Hematopoietic multipotent progenitor cell treated with erythropoietin and hydrocortisone succinate and interleukin-3 and kit ligand, for 6 days (in vitro differentiated cells): ENCODE measurements at regions not wholly inside any gene's neighbourhood (a gene's known extent, or its start where the extent isn't known, plus 50 kb on each side); places are given as distances from the start of the nearest gene placed in this dataset.
"Not testable (repeated sequence)": the region's sequence is repeated elsewhere in the genome, so short reads cannot be mapped to it uniquely, and the experiment has no call there.

Experiments used
- DNase-seq: peaks from one replicate; pipeline ENCODE4 v3.0.0-alpha.2; 2015

- DNase-seq = no peak
Measured at GRCh38 chr10:111267673-111268072, 190.8 kb downstream of the ADRA2A start.

- DNase-seq = no peak
Measured at GRCh38 chr10:111273235-111273634, 196.4 kb downstream of the ADRA2A start.

DNA sequence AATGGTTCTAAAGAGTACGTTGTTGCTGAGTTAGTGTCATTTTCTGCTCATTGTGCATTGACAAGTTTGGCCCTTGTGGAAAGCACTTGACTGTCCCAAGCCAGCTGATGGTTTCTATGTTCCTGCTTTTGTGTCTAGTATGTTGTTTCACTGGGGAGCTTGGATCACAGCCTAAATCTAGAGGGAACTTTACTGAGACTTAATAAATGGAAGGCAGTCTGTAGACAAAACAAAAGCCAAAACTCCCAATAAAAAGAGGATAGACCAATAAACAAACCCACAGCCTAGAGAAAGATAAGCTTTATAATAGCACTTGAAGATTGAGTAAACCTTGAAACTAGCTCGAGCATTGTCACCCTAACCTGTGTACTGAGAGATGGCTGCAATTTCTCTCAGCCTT is 196.8 kb downstream of the ADRA2A start:
- no peak for DNase-seq

- DNase-seq = no peak
Measured at GRCh38 chr10:111275091-111275490, 198.3 kb downstream of the ADRA2A start.

- no peak for DNase-seq
Measured at GRCh38 chr10:111277661-111278060, 200.8 kb downstream of the ADRA2A start.

DNA sequence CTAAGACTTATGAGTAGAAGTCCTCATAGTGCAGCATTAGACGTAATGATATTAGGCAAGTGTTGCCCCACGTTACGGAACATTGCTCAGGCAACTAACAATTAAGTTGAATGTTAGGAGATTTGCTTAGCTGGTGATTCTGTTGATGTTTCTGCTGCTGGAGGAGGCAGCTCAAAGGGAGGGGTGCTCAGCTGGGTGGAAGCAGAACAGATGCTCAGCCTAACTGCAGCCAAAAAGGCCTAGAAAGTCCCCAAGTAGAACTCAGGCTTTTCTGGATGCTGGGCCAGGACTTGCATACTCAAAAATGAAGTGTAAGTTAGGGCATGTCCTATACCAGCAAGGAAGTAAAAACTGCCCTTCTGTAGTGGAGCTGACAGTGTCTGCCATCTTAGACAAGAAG is 201.4 kb downstream of the ADRA2A start:
- DNase-seq = no peak

DNA sequence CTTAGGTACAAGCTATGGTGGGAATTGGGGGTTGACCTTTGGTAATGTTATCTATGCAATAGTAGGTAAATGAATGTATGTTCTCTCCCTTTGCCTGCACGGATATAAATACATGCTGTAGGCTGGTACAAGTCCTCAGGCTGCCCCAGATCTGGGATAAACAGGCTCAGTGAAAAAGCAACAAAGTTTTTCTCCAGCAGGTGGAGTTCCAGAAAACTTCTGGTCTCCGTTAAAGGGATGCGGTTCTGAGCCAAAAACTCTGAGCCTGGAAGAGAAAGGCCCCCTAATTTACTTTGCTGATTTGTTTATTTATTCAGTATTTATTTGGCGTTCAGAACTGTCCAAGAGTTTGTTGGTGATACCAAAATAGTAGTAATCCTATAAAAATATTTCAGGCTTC is 204.7 kb downstream of the ADRA2A start:
- peak; percentile 11 for DNase-seq

- DNase-seq = no peak
Measured at GRCh38 chr10:111289461-111289860, 212.6 kb downstream of the ADRA2A start.

DNA sequence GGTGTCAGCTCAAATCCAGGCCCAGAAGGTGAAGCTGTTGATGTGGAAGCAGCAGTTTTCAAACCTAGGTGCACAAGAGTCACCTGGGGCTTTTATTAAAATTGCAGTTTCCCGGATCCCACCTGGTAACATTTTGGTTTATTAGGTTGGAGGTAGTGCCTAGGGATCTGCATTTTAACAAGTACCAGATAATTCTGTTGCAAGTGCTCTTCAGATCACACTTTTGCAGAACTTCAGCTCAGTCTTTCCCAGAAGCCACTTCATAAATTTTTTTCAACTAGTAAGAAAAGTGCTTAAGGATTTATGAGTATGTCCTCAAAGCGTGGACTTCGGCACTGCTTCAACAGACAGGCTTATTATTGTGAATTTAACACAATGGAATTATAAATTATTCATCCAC is 213.8 kb downstream of the ADRA2A start:
- DNase-seq = no peak

DNA sequence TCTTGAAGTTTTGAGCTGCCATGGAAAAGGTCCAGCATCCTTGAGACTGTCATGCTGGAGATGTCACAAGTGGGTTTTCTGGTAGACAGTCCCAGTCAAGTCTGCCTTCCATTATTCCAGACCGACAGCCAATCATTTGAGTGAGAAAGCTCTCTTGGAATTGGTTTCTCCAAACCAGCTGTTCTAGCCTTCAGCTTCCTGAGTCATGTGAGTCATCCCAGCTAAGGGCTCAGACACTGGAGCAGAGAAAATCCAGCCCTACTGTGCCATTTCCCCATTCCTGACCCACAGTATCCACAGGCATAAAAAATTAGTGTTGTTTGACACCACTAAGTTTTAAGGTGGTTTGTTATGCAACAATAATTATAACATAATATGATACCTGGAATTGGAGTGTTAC is 219.0 kb downstream of the ADRA2A start:
- no peak for DNase-seq

DNA sequence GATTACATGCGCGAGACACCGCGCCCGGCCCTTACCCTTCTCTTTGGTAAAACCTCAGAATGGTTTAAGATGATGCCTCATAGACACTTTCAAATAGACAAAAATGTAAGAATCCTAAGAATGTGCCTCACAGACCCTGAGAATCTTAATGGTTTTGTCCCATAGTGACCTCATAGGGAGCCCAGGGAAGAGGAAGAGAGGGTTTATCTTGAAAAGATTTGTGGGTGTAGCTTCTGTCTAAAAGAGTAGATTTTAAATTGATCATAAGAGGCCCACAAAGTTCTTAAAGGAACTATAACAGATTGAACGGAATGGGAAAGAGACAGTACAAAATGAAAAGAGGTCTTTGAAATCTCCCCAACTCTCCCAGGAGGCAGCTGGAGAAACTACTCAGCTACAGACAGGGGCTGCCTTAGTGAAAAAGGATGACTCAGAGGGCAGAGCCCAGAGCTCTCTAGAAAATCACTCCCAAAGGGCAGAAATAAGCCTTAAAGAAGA is 220.6 kb downstream of the ADRA2A start:
- no peak for DNase-seq

DNA sequence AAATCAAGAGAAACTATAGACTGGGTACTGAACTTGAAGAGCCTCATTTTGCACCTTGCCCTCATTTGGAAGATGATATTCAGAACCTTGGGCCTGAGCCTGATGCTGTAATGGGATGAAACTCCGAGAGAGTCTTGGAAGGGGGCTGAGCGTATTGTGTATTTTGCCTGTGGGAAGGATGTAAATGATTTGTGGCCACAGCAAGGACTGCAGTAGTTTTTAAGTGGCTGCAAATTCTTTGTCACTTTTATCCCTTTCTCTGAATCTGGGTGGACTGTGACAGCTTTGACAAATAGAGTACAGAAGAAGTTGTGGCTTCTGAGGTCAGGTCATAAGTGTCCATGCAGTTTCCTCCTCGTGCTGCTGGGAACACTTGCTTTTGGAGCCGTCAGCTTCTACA is 221.2 kb downstream of the ADRA2A start:
- no peak for DNase-seq

GRCh38 chr10:111299037-111299436 is 222.2 kb downstream of the ADRA2A start:
- no peak for DNase-seq

DNA sequence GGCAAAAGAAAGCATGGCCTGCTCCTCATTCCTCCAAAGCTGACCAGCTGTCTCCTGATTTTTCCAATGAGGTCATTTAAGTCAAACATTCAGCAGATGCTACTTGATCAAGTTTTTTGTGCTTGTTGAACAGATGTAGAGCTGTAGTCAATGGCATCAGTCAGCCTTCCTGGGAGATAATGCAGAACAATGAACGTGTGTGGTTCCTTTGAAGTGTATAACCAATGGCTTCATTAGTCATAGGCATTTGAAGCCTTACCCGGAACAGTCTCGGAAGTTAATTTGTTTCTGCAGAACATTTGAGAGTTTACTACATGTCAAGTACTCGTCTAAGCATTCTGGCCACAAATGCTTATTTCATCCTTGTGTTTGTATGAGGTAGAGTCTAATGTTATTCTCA is 227.1 kb downstream of the ADRA2A start:
- DNase-seq = no peak

DNA sequence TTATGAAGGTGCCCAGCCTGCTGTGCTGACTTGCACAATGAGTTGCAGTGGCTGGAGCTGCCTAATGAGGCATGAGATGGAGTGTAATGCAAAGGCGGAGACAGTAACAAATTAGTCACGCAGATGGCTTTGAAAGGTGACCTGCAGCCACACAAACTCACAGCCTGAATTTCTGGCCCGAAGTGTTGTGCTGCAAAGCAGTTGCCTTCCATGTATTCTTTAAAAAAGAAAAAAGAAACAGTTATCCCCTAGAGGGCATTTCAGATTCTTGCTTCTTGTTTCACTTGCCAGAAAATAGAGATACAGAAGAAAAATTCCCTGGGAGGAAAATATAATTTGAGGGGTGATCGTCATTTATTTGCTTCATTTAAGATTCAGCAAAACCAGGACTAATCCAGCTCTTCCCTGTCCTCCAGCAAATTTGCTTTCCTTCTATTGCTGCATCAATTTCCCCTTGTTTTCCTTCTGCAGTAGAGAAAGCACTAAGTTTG is 239.9 kb downstream of the ADRA2A start:
- no peak for DNase-seq

- DNase-seq = no peak
Measured at GRCh38 chr10:111319866-111320265, 243.0 kb downstream of the ADRA2A start.

DNA sequence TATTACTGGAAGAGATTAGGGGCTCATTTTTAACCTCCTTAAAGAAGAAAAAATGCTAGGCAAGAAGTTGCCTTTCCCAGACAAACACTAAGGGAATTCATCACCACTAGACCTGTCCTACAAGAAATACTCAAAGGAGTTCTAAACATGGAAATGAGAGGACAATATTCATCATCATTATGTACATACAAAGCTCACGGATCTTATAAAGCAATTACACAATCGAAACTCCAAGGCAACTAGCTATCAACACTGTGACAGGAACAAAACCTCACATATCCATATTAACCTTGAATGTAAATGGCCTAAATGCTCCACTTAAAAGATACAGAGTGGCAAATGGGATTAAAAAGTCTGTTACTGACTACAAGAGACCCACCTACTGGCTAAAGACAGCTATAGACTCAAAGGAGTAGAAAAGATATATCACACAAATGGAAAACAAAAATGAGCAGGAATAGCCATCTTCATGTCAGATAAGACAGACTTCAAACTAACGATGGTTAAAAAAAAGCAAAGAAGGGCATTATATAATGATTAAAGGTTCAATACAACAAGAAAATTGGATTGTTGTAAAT is 246.6 kb downstream of the ADRA2A start:
- DNase-seq = peak; percentile 5

- not testable (repeated sequence) for DNase-seq
Measured at GRCh38 chr10:111332174-111332573, 255.3 kb downstream of the ADRA2A start.

DNA sequence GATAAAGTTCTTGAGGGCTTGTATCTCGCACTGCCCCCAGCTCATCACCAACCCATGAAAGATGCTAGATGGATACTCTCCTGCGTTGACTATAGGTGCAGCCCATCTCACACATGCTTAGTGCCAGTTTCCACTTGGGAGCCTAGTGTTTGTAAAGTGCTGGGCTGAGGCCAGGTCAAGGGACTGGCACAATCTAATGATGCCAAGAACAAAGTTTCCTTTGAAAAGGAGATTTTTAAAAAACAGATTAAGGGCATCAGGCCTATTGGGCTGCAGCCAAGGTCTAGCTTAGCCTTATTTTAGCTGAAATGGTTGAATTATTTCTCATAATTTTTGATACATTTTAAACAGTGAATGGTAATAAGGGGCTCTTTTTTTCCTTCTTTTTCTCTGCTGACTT is 259.0 kb downstream of the ADRA2A start:
- no peak for DNase-seq

DNA sequence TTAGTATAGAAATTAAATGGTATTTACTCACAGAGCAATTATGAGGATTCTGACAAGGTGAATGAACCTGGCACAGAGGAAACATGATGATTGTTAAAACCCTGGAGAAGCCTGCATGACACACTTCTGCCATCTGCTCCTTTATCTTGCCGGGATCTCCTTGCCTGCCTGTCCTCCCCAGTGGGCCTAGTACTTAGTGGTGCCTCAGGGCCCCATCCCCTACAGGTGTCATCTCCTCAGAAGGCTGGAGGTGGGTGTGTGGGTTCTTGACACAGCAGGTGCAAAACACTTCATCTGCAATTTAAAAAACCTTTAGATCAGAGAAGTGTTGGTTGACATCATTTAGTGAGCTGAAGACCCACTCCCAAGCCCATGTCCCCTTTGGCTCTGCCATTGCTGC is 261.2 kb downstream of the ADRA2A start:
- no peak for DNase-seq

DNA sequence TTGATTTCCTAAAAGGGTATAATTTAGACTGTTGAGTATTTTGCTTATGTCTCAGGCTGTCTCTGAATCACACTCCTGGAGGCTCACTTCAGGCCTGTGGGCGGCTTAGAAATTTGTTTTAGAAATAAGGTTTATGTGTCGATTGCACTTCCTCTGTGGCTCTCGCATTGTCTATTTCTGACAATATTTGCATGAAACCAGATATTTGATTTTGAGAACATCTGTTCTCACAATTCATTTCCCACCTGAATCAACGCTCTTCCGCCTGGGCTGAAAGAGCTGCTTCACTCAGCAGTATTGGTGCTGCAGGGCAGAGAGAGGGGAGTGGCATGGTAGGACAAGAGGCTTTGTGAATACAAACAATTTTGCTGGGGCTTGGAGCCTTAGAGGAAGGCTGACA is 262.0 kb downstream of the ADRA2A start:
- no peak for DNase-seq

GRCh38 chr10:111344804-111345203 is 268.0 kb downstream of the ADRA2A start:
- peak; percentile 13 for DNase-seq

DNA sequence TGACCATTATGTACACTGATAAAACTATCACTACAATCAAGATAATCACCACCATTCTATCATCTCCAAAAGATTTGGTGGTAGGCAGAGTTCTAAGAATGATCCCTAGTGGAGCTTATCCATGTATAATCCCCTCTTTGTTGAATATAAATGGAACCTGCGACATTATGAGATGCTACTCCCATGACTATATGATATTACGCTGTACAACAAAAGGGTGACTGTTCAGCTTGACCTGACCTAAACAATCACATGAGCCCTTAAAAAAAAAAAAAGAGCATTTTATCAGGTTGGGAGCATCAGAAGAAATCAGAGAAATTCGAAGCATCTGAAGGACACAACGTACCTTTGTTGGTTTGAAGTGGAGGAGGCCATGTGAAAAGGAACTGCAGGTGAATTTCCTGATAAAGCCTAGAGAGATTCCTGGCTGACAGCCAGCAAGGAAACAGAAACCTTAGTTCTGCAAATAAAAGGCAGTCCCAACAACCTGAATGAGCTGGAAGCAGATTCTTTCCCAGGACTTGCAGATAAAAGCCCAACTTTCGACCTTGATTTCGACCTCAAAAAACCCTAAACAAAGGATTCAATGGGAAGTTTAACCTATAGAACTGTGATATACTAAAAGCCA is 270.7 kb downstream of the ADRA2A start:
- DNase-seq = no peak

DNA sequence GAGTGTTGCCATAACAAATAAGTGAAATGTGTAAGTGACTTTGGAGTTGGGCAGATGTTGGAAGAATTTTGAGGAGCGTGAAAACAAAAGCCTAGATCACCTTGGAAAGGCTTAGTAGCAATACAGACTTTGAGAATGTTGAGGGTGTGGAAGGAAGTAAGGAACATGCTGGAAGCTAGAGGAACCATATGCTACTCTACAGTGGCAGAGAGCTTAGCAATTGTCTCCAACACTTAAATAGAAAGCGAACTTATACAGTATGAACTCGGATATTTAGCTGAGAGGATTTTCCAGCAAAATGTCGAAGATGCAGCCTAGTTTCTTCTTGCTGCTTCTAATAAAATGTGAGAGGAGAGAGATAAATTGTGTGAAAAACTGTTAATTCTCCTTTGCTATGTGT is 271.2 kb downstream of the ADRA2A start:
- DNase-seq = no peak

- no peak for DNase-seq
Measured at GRCh38 chr10:111354859-111355258, 278.0 kb downstream of the ADRA2A start.
